ENCODE measurements at regions not wholly inside any gene's neighbourhood (a gene's known extent, or its start where the extent isn't known, plus 50 kb on each side); places are given as distances from the start of the nearest gene placed in this dataset.

- no peaks in the 10 kb centered on the region for H3K36me3 ChIP-seq (ENCODE audit: control insufficient read depth, insufficient read depth, low read length)
- no peak for DNase-seq (ENCODE audit: extremely low read depth, insufficient read length)
- no peak overlapping the region for H3K4me3 ChIP-seq (replicated peaks; ENCODE audit: low read depth, low read length)
- no peak for TF ChIP-seq CTCF (IDR thresholded peaks at IDR 0.05; ENCODE audit: insufficient read depth, low read length, poor library complexity, severe bottlenecking)
- H3K27me3 ChIP-seq (replicated peaks; ENCODE audit: control insufficient read depth, insufficient read depth, low read length): no peaks in the 10 kb centered on the region
These were observed 58.8 kb upstream of the TOX2 start for GRCh38 chr20:43855803-43856202.

GRCh38 chr20:43853918-43854317 is 60.7 kb upstream of the TOX2 start:
- no peak for TF ChIP-seq CTCF (IDR thresholded peaks at IDR 0.05; ENCODE audit: insufficient read depth, low read length, poor library complexity, severe bottlenecking)
- no peak for DNase-seq (ENCODE audit: extremely low read depth, insufficient read length)
- Histone ChIP-seq H3K27me3 (replicated peaks; ENCODE audit: control insufficient read depth, insufficient read depth, low read length) (no peaks in the 10 kb centered on the region), H3K4me3 (replicated peaks; ENCODE audit: low read depth, low read length) (no peak overlapping the region), H3K36me3 (ENCODE audit: control insufficient read depth, insufficient read depth, low read length) (no peaks in the 10 kb centered on the region)

GRCh38 chr20:43853174-43853803 is 61.4 kb upstream of the TOX2 start:
- DNase-seq (ENCODE audit: extremely low read depth, insufficient read length): no peak
- no peaks in the 10 kb centered on the region for H3K27me3 ChIP-seq (replicated peaks; ENCODE audit: control insufficient read depth, insufficient read depth, low read length)
- H3K4me3 ChIP-seq (replicated peaks; ENCODE audit: low read depth, low read length): no peak overlapping the region
- no peak for TF ChIP-seq CTCF (IDR thresholded peaks at IDR 0.05; ENCODE audit: insufficient read depth, low read length, poor library complexity, severe bottlenecking)
- H3K36me3 ChIP-seq (ENCODE audit: control insufficient read depth, insufficient read depth, low read length): no peaks in the 10 kb centered on the region

GRCh38 chr20:43849496-43850186 is 65.0 kb upstream of the TOX2 start:
- TF ChIP-seq CTCF (IDR thresholded peaks at IDR 0.05; ENCODE audit: insufficient read depth, low read length, poor library complexity, severe bottlenecking): no peak

GRCh38 chr20:43846516-43846905 is 68.1 kb upstream of the TOX2 start:
- TF ChIP-seq CTCF (IDR thresholded peaks at IDR 0.05; ENCODE audit: insufficient read depth, low read length, poor library complexity, severe bottlenecking): no peak

More at GRCh38 chr20:43849496-43850186, 65.0 kb upstream of the TOX2 start:
- Histone ChIP-seq H3K4me3 (replicated peaks; ENCODE audit: low read depth, low read length) (no peak overlapping the region), H3K27me3 (replicated peaks; ENCODE audit: control insufficient read depth, insufficient read depth, low read length) (no peaks in the 10 kb centered on the region), H3K36me3 (ENCODE audit: control insufficient read depth, insufficient read depth, low read length) (no peaks in the 10 kb centered on the region)
- no peak for DNase-seq (ENCODE audit: extremely low read depth, insufficient read length)

More at GRCh38 chr20:43846516-43846905, 68.1 kb upstream of the TOX2 start:
- no peak overlapping the region for H3K4me3 ChIP-seq (replicated peaks; ENCODE audit: low read depth, low read length)
- no peaks in the 10 kb centered on the region for H3K27me3 ChIP-seq (replicated peaks; ENCODE audit: control insufficient read depth, insufficient read depth, low read length)
- H3K36me3 ChIP-seq (ENCODE audit: control insufficient read depth, insufficient read depth, low read length): no peaks in the 10 kb centered on the region
- DNase-seq (ENCODE audit: extremely low read depth, insufficient read length): no peak

All from GM06990 (cell line).